ENCODE measurements at regions not wholly inside any gene's neighbourhood (a gene's known extent, or its start where the extent isn't known, plus 50 kb on each side); places are given as distances from the start of the nearest gene placed in this dataset.
"Not testable (repeated sequence)": the region's sequence is repeated elsewhere in the genome, so short reads cannot be mapped to it uniquely, and the experiment has no call there.

DNA sequence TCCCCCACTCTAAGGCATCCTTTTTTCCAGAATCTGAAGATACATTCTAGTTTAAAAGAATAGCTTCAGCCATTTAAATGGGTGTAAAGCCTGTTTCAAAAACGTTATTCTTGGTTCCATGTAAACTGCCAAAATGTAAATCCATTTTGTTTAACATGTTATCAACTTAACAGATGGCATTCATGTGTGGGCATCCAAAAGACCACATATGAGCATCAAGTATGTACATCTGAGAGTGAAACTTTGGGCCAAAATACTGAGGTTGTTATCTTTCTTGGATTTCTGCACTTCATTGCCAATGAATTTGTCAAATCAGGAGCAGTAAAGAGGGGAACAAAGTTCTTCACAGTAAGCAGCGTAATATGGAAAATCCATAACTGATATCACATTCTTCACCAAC lies 395.4 kb downstream of the ZNF804A start:
- no peak for DNase-seq

DNA sequence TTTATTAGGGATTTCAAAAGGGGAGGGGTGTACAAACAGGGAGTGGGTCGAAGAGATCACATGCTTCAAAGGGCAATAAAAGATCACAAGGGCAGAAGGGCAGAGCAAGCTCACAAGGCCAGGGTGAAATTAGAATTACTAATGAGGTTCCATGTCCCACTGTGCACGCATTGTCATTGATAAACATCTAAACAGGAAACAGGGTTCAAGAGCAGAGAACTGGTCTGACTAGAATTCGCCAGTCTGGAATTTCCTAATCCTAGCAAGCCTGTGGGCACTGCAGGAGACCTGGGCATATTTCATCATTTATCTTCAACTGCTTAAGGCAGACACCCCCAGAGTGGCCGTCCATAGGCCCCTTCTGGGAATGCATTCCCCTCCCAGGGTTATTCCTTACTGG lies 408.2 kb downstream of the ZNF804A start:
- no peak for DNase-seq

DNA sequence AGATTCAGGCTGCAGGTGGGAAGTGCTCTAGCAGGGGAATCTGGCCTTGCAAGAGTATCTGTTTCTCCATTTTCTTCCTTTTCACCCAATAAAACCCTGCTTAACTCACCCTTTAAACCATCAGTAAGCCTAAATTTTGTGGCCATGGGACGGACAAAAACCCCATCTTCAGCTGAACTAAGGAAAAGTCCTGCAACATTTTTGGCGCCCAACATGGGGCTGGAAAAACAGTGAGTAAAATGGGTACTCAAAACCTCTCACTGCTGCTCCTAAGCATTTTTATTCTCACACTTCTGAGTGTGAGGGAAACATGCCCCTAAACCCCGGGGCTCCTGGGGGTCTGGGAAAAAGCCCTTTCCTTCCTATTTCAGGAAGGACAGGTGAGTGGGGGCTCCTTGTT lies 414.3 kb downstream of the ZNF804A start:
- DNase-seq = no peak

DNA sequence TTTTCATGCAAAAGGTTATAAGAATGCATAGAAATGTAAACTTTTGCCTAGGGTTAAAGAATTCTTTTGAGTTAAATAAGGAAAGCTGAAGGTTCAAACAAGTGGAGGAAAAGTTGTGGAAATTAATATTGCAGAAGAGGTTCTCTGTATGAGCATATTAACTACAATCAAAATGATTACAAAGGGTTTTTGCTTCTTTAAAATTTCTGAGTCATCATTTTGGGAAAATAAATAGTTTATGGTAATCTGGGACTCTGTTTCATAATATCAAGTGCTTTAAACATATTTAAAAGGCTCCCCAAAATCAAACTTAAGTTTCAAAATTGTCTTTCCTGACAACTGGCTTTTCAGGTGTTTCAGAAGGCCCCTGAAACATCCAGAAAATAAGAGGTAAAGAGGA lies 415.7 kb downstream of the ZNF804A start:
- DNase-seq = no peak

DNA sequence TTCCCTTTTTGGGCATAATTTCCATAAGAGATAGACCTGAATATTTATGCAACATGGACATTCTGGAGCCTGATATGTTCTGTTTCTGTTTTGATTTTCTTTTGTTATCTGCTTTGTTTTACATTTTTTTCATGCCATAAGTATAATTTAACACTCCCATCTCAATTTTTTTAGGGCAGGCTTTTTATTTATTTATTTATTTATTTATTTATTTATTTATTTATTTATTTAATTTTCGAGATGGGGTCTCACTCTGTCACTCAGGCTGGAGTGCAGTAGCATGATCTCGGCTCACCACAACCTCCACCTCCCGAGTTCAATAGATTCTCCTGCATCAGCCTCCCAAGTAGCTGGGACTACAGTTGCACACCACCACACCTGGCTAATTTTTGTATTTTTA lies 427.6 kb downstream of the ZNF804A start:
- DNase-seq = not testable (repeated sequence)

DNA sequence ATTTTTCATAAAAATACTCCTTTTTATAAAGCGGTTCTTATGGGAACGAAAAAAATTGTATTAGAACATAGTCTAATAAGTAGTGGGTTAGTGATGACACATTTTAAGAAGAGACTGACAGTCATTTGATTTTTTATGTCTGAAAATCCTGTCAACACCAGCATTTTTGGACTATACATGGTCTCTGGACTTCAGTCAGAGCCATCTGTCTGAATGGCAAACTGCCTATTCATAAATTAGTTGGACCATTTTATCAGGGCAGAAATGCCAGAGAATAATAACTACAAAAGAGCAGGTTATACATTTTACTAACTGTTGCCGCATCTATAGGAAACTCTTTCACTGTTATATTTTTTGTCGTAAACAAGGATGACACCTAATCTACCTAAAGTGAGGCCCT lies 437.6 kb downstream of the ZNF804A start:
- DNase-seq = no peak

DNA sequence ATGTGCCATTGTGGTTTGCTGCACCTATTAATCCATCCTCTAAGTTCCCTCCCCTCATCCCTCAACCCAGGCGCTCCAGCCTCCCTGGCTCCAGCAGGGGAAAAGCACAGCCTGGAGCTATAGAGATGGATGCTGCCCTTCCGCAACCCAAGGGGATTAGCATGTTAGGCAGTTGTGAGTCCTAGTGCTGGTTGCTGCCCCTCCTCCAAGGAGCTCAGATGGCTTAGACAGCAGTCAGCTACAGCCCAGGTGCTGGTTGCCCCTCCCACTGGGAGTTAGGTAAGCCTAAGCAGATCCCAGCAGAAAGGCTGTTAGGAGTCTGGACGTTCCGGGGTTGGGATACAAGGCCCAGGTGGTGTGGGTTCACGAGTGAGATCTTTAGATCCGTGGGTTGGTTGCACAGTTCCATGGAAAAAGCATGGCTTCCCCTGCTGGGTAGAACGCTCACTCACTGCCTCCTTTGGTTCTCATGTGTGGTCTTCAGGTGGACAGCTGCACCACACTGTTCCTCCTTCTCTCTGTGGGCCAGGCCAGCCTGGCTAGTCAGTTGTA lies 446.1 kb downstream of the ZNF804A start:
- no peak for DNase-seq

DNA sequence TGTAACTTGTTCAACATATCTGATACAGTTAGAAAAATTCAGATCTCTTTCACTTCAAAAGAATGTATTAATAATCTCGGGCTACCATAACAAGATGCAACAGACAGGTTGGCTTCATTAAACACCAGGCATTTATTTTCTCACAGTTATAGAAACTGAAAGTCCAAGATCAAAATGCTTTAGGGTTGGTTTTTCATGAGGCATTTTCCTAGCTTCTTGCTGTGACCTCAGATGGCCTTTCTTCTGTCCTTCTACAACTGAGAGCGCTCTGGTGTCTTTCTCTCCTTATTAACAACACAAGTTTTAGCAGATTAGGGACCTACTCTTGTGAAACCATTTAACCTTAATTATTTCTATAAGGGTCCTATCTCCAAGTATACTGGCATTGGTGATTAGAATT lies 452.5 kb downstream of the ZNF804A start:
- DNase-seq = no peak

DNA sequence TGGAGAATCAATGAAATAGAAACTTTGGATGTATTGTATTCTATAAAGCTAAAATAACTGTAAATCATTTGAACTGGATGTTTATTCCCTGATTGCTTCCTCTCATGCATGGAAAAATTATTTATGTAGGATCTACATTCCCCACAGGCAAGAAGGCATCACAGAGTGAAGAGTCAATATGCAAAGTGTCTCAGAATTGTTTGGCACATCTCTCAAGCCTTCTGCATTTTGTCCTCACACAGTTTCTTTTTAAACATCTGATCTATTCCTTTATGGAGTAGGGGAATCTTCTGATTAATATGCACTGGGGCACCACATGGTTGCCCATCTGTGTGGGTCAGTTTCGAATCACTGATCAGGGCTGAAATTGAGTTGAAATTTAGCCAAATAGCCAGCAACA lies 465.4 kb downstream of the ZNF804A start:
- no peak for DNase-seq

DNA sequence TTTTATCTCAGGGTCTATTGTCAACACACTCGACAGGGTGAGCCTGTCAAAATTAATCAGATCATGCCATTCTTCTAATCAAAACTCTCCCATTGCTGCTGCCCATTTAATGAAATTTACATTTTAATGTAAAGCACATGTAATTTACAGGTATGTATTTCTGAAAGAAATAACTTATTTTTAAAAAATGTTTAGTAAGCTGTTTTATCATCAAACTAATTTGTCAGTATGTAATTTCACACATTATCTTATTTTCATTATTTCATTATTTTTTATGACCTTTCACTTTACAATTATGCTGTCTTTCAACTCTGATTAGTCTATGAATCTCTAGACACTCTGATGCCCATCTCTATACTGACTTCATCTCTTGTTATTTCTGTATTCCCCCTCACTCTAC lies 467.8 kb downstream of the ZNF804A start:
- DNase-seq = no peak

DNA sequence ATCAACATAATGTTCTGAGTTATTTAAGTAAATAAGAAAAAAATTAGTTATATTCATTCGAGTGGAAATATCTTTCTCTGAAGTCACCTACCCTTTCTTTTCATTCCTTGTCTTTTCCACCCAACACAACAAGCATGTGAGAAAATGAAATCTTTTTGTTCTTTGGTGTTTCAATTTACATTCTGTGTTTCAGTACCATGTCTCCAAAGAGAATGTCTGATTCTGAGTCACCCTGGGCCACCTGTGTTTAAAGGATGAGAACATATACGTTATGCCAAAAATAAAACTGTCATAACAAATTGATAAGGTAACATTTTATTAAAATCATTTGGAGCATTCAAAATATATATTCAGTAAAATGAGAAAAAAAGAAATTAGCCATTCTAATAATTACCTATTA lies 470.8 kb downstream of the ZNF804A start:
- no peak for DNase-seq

DNA sequence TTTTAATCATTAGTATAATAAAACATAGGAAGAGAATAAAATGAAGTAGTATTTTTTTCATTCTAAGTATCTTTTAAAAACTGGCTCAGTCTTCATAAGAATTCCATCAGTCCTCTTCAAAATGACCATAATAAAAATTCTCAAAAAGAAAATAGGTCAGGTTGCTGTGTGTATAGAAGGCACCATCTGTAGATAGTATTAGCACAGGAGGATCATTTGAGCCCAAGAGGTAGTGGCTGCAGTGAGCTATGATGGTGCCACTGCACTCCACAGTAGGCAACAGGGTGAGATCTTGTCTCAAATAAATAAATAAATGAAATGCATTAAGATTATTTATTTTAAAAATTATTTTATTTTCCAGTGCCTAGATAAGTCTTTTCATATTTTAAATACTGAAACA lies 475.8 kb downstream of the ZNF804A start:
- no peak for DNase-seq

DNA sequence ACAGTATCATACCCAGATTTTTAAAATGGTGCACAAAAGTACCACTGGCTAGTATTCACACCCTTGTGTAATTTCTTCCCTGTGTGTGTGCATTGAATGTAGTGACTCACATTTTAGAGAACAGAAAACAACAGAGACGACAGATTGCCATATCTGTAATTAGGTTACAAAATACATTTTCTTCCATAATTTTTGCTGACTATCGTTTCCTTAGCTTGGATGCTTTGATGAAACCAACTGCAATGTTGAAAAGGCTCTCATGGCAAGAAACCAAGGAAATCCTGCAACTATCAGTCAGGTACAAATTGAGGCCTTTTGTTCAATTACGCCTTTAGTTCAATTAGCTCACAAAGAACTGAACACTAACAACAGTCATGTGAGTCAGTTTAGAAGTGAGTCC lies 484.4 kb downstream of the ZNF804A start:
- DNase-seq = no peak

DNA sequence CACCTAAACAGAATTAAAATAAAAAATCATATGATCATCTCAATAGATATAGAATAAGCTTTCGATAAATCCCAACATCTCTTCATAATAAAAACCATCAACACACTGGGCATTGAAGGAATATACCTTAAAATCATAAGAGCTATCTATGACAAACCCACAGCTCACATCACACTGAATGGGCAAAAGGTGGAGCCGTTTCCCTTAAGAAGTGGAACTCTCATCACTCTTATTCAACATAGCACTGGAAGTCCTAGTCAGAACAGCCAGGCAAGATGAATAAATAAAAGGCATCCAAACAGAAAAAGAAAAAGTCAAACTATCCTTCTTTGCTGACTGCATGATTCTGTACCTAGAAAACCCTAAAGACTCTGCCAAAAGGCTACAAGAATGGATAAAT lies 510.3 kb downstream of the ZNF804A start:
- DNase-seq = peak; percentile 10 to 17

DNA sequence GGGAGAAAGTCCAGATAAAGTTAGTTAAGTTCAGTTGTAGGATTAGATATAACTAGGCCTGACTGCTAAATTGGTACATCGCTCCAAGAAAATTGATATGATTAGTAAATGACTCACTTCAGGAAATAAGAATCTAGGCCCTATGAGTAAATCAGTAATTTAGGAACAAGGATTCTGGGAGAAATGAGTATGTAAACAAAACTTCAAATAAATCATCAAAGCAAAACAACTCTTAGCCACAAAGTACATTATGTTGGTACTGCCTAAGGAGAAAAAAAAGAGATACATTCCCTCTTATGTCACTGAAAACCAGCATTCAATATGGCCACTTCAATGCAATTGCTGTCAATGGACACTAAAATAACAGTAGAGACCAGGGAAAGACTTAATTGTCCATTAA lies 529.1 kb downstream of the ZNF804A start:
- DNase-seq = no peak

DNA sequence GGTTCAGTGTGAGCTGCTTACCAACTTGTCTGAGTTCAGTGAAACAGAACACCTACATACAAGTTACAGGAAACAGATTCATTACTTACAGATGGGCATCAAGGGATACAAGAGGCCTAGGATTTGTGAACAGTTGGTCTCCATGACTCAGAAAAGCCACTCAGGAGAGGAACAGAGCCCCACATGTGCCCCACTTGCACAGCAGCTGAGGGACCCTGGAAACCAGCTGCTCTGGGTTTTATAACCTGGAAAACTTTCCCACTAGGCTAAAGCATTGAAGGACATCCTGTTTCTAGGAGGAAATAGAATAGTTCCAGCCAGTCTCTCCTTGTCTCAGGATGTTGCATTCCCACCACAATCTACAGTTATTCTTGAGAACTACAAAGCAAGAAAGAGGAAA lies 530.0 kb downstream of the ZNF804A start:
- DNase-seq = no peak

DNA sequence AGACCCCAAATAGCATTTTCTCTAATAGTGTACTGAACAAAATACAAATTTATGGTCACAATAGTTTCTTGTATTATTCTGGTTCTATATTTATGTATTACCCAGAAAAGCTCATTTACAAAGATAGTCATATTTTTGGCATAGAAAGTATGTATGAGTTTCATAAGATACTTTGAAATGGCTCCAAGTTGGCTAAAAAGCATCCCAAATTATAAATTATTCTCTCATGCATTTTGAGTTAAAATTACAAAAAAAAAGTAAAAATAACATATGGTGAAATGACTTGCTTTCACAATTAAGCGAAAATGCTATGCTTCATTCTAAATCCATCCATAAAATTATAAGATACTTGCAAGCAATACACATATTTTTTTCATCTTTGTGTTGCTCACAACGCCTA lies 530.7 kb downstream of the ZNF804A start:
- no peak for DNase-seq

DNA sequence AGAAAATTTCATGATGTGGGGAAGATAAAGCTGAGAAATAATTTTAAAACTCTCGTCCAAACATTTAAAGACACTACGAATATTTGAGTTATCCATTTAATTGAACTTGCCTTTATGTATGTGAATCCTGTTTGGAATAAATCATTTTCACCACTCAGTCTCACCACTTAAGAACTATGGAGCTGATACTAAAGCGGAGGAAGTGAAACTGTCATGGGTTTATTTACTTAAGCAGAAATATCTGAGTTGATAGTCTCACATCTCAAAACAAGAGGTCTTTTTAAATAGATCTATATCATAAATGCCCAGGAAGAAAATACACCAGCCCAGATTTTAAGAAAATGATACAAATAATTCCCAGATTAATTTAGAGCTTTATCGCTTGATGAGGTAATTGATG lies 532.4 kb downstream of the ZNF804A start:
- DNase-seq = no peak

DNA sequence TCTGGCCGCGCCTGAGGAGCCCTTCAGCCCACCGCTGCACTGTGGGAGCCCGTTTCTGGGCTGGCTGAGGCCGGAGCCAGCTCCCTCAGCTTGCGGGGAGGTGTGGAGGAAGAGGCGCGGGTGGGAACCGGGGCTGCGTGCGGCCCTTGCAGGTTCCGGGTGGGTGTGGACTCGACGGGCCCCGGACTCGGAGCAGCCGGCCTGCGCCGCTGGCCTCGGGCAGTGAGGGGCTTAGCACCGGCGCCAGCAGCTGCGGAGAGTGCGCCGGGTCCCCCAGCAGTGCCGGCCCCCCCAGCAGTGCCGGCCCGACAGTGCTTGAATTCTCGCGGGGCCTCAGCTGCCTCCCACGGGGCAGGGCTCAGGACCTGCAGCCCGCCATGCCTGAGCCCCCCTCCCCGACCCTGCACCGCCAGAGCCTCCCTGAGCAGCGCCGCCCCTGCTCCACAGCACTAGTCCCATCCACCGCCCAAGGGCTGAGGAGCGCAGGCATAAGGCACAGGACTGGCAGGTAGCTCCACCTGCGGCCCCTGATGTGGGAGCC lies 534.2 kb downstream of the ZNF804A start:
- DNase-seq = no peak

DNA sequence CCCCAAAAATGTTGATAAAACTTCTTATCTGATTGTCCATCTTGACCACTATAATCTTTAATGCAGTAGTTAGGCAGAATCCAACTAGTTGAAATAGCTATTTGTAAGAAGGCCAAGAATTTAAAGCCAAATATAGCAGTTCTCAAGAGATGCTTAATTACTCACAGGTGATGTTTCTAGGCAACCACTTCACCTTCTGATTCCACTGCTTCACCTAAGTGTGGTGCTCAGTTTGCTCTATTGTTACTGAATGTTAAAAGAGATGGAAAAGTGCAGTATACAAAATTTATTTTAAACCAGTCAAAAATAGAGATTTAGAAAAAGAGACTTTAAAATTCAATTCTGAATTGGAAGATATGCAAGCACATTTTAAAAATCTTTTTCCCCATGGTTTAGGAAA lies 539.4 kb downstream of the ZNF804A start:
- DNase-seq = no peak

DNA sequence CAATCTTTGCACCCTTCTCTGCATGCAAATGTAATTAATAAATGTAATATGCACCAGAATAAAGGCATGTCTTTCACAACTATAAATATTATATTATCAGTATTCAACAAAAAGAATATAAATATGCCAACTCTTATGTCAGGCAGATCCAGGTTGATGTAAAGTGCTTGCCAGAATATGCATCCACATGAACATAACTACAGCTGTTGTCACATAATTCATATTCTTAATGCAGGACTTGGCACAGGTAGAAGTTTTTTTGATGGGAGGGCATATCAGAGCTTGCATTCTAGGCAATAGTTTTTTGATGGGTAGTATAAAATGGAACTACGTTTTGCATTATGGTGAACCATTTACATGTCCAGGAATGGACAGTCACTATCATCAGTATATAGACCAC lies 544.3 kb downstream of the ZNF804A start:
- no peak for DNase-seq

DNA sequence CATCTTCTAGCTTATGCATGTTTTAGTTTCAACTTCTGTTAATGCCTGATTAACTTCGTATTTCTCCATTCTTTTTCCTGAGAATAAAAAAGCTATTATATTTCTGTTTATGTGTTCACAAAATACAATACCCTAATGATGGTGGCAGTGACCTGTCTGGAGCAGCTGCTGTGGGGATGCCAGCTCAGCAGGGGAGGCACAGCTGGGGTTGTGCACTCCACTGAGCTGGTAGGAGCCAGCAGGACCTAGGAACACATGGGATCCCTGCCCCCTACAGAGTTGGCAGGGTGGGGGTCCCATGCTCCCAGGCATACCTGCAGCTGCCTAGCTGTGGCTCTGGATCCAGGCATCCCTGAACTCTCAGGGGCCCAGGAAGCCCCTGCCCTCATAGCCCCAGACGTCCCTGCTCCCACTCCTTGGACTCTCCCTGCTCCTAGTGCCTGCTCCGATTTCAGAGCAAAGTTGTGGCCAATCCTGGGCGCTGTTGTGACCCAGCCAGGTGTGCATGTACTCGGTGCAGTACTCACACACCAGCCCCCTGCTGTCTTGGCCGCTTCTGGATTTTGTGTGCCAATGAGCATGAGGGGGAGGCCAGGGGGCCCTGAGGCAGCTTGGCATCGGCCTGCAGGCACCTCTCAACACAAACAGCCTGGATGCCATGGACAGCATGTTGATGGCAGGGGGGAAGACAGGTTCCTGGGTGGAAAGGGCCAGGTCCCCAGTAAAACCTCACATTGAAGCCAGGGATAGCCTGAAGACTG lies 546.0 kb downstream of the ZNF804A start:
- DNase-seq = no peak

DNA sequence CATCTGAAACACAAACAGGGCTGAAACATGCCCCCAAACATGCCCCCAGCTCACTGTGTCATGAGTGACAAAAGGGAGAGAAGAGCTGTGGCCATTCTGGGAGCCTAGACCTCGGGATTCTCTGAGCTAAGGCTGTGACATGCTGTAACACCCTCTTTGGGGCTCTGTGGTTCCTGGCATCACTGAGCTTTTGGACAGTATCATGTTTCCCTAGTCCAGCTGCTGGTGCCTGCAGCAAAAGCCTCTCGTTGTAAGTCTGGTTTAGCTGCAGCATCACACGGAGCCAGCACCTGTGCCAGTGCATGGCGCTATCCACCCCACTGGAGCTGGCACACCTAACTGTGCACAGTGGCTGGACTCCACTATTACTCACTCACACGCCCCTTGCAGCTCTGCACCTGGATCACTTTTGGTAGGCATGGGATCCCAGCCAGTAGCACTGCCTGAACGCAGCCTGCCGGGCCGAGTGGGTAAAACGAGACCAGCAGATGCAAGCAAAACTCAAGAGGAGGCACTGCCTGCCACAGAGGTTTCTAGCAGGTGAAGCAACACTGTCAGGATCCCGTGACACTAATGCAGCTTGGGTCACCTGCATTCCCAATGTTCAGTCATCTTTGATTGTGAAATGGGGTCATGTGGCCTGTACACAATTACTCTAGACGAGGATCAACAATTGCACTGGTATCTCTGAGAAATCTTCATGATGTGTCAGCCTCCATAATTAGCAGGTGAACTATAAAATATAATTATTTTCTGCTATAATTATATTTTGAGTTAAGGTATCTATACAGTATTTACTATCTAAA lies 547.2 kb downstream of the ZNF804A start:
- no peak for DNase-seq

DNA sequence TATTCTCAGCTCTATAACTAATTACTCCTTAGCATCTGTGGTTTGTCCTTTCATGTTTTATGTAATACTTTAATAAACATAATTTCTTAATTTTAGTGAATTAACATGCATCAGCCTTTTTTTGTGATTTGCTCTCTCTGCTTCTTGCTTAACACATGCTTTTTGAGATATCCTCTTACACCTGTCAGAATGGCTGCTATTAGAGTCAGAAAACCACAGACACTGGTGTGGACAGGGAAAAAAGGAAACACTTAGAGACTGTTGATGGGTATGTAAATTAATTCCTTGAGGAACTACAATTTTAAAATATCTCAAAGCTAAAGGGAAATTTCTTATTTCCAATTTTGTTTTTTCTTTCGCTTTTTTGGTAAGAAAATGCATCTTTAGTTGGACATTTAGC lies 549.0 kb downstream of the ZNF804A start:
- DNase-seq = peak in 1 of 2 experiments; percentile 45

Measured in Kasumi-1 (cell line).